ENCODE measurements at regions not wholly inside any gene's neighbourhood (a gene's known extent, or its start where the extent isn't known, plus 50 kb on each side); places are given as distances from the start of the nearest gene placed in this dataset.

DNA sequence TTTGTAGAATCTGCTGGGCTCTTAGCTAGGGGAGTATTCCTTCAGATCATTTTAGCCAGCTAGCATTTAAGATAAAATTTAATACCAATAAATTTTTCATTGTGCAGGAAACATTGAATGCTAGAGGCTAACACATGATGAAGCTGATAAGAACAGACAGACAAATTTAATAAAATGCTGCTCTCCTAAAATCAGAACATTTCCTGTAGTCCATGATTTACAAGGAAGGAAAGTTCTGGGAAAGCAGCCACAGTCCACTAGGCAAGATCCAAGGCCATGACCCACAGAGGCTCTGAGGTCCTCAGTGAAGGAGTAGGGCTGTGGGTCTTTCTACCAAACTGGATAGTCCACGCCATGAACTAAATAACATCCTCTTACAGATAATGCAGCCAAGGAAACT, 253.0 kb downstream of the ICE1 start:
- Mint-ChIP-seq H3K4me1 (peaks cover 0 to 1% (median 0%) of the 10 kb centered on the region in 7 donors), H3K27ac (no peak overlapping the region), H3K27me3 (peaks cover 0 to 28% (median 8%) of the 10 kb centered on the region in 5 donors), H3K36me3 (no peaks in the 10 kb centered on the region), H3K4me3 (no peak overlapping the region), H3K9me3 (peaks cover 0 to 11% (median 4%) of the 10 kb centered on the region in 11 donors)
- intact Hi-C loops (cut with micrococcal nuclease) = no loop called here
- ATAC-seq (no peak), DNase-seq (no peak)
- Histone ChIP-seq H3K36me3 (ENCODE audit: control insufficient read depth in 2 of 3, insufficient read depth in 3 of 3, low read length in 3 of 3) (no peaks in the 10 kb centered on the region), H3K4me3 (ENCODE audit: low read length) (no peak overlapping the region), H3K27ac (ENCODE audit: low read depth, low read length) (no peak overlapping the region), H3K9me3 (ENCODE audit: control insufficient read depth in 2 of 3, low read length in 3 of 3) (no peaks in the 10 kb centered on the region), H3K4me1 (ENCODE audit: control insufficient read depth in 2 of 2, insufficient read depth in 2 of 2, low read length in 2 of 2) (no peaks in the 10 kb centered on the region), H3K27me3 (ENCODE audit: control insufficient read depth in 2 of 2, insufficient read depth in 2 of 2, low read length in 2 of 2) (no peaks in the 10 kb centered on the region)
- CTCF ChIA-PET = no interaction called here
- POLR2A ChIA-PET = no interaction called here

DNA sequence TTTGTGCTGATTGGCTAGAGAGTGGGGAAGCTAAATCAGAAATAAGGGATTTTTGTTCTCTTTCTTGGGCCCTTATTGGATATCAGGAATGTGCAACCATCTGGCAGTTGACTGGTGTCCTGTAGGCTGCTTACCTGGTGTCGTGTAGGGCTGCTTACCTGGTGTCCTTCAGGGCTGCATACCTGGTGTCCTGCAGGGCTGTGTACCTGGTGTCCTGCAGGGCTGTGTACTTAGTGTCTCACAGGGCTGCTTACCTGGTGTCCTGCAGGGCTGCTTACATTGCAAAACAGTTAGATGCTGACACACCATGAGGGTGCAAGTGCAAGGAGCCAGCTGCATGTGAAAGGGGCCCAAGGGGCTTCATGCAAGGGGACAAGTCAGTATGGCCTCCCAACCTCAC, 249.3 kb downstream of the ICE1 start:
- no peak overlapping the region for H3K27ac ChIP-seq (ENCODE audit: low read depth, low read length)
- Mint-ChIP-seq H3K36me3 (no peaks in the 10 kb centered on the region), H3K27me3 (peaks cover 0 to 15% (median 3%) of the 10 kb centered on the region in 5 donors), H3K9me3 (peaks cover 0 to 4% (median 0%) of the 10 kb centered on the region in 11 donors), H3K27ac (no peak overlapping the region), H3K4me1 (no peaks in the 10 kb centered on the region), H3K4me3 (no peak overlapping the region)
- intact Hi-C loops (cut with micrococcal nuclease) = no loop called here
- no peak for DNase-seq
- no peaks in the 10 kb centered on the region for H3K27me3 ChIP-seq (ENCODE audit: control insufficient read depth in 2 of 2, insufficient read depth in 2 of 2, low read length in 2 of 2)
- ChIA-PET POLR2A (no interaction called here), CTCF (no interaction called here)
- no peak for ATAC-seq
- H3K36me3 ChIP-seq (ENCODE audit: control insufficient read depth in 2 of 3, insufficient read depth in 3 of 3, low read length in 3 of 3) = no peaks in the 10 kb centered on the region
- H3K4me3 ChIP-seq (ENCODE audit: low read length) = no peak overlapping the region
- no peaks in the 10 kb centered on the region for H3K9me3 ChIP-seq (ENCODE audit: control insufficient read depth in 2 of 3, low read length in 3 of 3)
- no peaks in the 10 kb centered on the region for H3K4me1 ChIP-seq (ENCODE audit: control insufficient read depth in 2 of 2, insufficient read depth in 2 of 2, low read length in 2 of 2)

DNA sequence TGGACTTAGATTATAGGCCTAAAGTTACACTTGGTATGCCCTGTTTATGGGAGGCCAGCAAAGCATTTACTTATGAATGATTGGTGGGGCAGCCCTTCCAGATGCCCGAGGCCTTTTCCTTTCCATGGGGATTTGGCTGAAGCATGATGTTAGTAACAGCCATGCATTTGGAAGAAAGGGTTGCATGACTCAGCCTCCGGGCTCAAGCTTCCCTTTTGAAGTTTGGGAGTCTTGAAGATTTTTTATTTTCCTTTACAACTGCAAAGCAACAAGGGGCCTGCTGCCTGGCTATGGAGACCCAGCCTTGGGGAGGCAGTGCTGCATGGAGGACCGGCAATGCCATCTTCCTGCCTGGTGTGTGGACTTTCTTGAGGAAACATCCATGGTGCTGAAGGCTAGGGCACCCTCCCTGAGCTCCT, 244.7 kb downstream of the ICE1 start:
- ChIA-PET CTCF (no interaction called here), POLR2A (no interaction called here)
- Mint-ChIP-seq H3K4me3 (no peak overlapping the region), H3K9me3 (peaks cover 0 to 2% (median 0%) of the 10 kb centered on the region in 11 donors), H3K27ac (no peak overlapping the region), H3K4me1 (no peaks in the 10 kb centered on the region), H3K36me3 (no peaks in the 10 kb centered on the region), H3K27me3 (peaks cover 0 to 32% (median 10%) of the 10 kb centered on the region in 5 donors)
- ATAC-seq = no peak
- Histone ChIP-seq H3K4me1 (ENCODE audit: control insufficient read depth in 2 of 2, insufficient read depth in 2 of 2, low read length in 2 of 2) (no peaks in the 10 kb centered on the region), H3K27me3 (ENCODE audit: control insufficient read depth in 2 of 2, insufficient read depth in 2 of 2, low read length in 2 of 2) (no peaks in the 10 kb centered on the region), H3K27ac (ENCODE audit: low read depth, low read length) (no peak overlapping the region), H3K36me3 (ENCODE audit: control insufficient read depth in 2 of 3, insufficient read depth in 3 of 3, low read length in 3 of 3) (no peaks in the 10 kb centered on the region), H3K4me3 (ENCODE audit: low read length) (no peak overlapping the region), H3K9me3 (ENCODE audit: control insufficient read depth in 2 of 3, low read length in 3 of 3) (no peaks in the 10 kb centered on the region)
- DNase-seq = no peak
- intact Hi-C loops (cut with micrococcal nuclease) = no loop called here

DNA sequence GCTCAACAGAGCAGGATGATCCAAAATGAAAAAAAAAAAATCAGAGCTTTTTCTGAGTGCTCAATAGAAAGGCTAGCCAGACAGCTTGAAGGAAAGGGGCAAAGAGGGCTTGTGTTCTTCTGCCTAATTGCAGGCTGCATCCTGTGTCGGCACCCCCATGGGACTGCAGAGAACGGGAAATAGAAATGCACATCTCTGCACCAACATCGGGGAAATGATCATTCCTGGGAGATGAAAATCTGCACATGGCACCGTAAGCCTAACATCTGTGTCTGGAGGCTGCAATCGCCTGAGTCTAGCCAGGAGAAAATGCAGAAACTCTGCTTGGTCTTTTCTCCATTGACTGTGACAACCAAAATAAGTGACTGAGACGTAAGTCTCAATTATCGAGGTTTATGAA, 243.9 kb downstream of the ICE1 start:
- Histone ChIP-seq H3K4me3 (ENCODE audit: low read length) (no peak overlapping the region), H3K36me3 (ENCODE audit: control insufficient read depth in 2 of 3, insufficient read depth in 3 of 3, low read length in 3 of 3) (no peaks in the 10 kb centered on the region), H3K9me3 (ENCODE audit: control insufficient read depth in 2 of 3, low read length in 3 of 3) (no peaks in the 10 kb centered on the region), H3K27me3 (ENCODE audit: control insufficient read depth in 2 of 2, insufficient read depth in 2 of 2, low read length in 2 of 2) (no peaks in the 10 kb centered on the region), H3K27ac (ENCODE audit: low read depth, low read length) (no peak overlapping the region), H3K4me1 (ENCODE audit: control insufficient read depth in 2 of 2, insufficient read depth in 2 of 2, low read length in 2 of 2) (no peaks in the 10 kb centered on the region)
- ATAC-seq = no peak
- Mint-ChIP-seq H3K4me3 (no peak overlapping the region), H3K36me3 (no peaks in the 10 kb centered on the region), H3K27me3 (peaks cover 0 to 39% (median 15%) of the 10 kb centered on the region in 5 donors), H3K9me3 (peaks cover 0 to 2% (median 0%) of the 10 kb centered on the region in 11 donors), H3K4me1 (no peaks in the 10 kb centered on the region), H3K27ac (no peak overlapping the region)
- intact Hi-C loops (cut with micrococcal nuclease) = no loop called here
- ChIA-PET POLR2A (no interaction called here), CTCF (interaction anchor here (0.7 kb wide), 1 partner anchor 1144 kb away, joined by 3 read pairs; no protein-coding TSS in a partner anchor)
- DNase-seq = no peak

DNA sequence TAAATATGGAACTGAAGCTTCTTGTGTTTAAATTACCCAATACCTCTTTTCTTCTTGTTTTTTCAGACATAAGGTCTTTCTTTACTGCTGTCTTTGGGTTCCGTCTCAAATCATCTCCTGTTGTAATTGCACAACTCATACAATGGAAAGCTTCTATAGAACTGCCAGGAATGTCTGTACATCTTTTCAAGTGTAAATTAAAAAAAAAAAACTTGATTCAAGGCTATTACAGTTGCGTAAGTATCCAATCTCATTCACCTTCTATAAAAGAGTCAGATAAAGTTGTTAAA, 243.5 kb downstream of the ICE1 start:
- Histone ChIP-seq H3K27me3 (ENCODE audit: control insufficient read depth in 2 of 2, insufficient read depth in 2 of 2, low read length in 2 of 2) (no peaks in the 10 kb centered on the region), H3K27ac (ENCODE audit: low read depth, low read length) (no peak overlapping the region), H3K36me3 (ENCODE audit: control insufficient read depth in 2 of 3, insufficient read depth in 3 of 3, low read length in 3 of 3) (no peaks in the 10 kb centered on the region), H3K4me3 (ENCODE audit: low read length) (no peak overlapping the region), H3K4me1 (ENCODE audit: control insufficient read depth in 2 of 2, insufficient read depth in 2 of 2, low read length in 2 of 2) (no peaks in the 10 kb centered on the region), H3K9me3 (ENCODE audit: control insufficient read depth in 2 of 3, low read length in 3 of 3) (no peaks in the 10 kb centered on the region)
- Mint-ChIP-seq H3K9me3 (peaks cover 0 to 2% (median 0%) of the 10 kb centered on the region in 11 donors), H3K4me1 (no peaks in the 10 kb centered on the region), H3K4me3 (no peak overlapping the region), H3K36me3 (no peaks in the 10 kb centered on the region), H3K27ac (no peak overlapping the region), H3K27me3 (peaks cover 0 to 42% (median 15%) of the 10 kb centered on the region in 5 donors)
- ATAC-seq (no peak), DNase-seq (no peak)
- CTCF ChIA-PET = interaction anchor here (0.7 kb wide), 1 partner anchor 1144 kb away, joined by 3 read pairs; no protein-coding TSS in a partner anchor
- intact Hi-C loops (cut with micrococcal nuclease) = no loop called here
- POLR2A ChIA-PET = no interaction called here

DNA sequence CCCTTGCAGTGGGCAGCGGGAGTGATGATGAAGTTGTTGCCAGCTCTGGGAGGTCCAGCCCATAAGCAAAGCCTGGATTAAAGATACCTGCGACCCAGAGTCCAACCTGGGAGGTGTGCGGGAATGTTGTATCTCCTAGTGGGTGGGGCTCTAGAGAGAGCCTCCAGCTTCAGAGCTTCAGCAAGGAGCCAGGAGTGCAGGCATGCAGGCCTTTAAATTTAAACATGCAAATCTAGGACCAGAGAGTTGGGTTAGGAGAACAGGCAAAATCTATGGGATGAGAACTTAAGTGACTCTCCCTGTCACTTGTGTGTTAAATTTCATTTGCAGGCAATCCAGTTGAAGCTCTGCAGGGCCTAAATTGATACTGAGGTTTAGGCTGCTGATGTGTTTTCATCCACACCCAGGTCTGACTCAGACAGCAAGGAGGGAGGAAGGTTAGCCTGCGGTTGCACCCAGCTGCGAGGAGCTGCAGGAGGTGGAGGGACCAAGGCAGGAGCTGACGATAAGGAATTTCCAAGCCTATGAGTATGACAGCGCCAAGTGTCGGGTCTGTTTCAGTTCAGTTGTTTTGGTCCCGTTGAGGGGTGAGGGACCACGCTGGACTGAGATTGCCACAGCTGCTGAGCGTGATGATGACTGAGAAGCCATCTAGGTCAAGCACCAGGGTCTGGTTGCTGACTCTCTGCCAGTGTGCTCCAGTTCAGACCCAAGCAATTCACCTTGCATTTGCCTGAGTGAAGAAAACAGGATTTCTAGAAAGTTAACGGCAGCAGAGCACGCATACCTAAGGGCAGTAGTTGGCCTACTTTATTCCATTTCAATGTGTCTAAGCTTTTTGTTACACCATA, 243.0 kb downstream of the ICE1 start:
- Mint-ChIP-seq H3K4me3 (no peak overlapping the region), H3K4me1 (no peaks in the 10 kb centered on the region), H3K27ac (no peak overlapping the region), H3K27me3 (peaks cover 0 to 43% (median 15%) of the 10 kb centered on the region in 5 donors), H3K36me3 (no peaks in the 10 kb centered on the region), H3K9me3 (peaks cover 0 to 2% (median 0%) of the 10 kb centered on the region in 11 donors)
- no peak overlapping the region for H3K4me3 ChIP-seq (ENCODE audit: low read length)
- ChIA-PET POLR2A (no interaction called here), CTCF (no interaction called here)
- no peaks in the 10 kb centered on the region for H3K36me3 ChIP-seq (ENCODE audit: control insufficient read depth in 2 of 3, insufficient read depth in 3 of 3, low read length in 3 of 3)
- no peaks in the 10 kb centered on the region for H3K27me3 ChIP-seq (ENCODE audit: control insufficient read depth in 2 of 2, insufficient read depth in 2 of 2, low read length in 2 of 2)
- ATAC-seq = no peak
- no peaks in the 10 kb centered on the region for H3K9me3 ChIP-seq (ENCODE audit: control insufficient read depth in 2 of 3, low read length in 3 of 3)
- H3K4me1 ChIP-seq (ENCODE audit: control insufficient read depth in 2 of 2, insufficient read depth in 2 of 2, low read length in 2 of 2) = no peaks in the 10 kb centered on the region
- DNase-seq = no peak
- H3K27ac ChIP-seq (ENCODE audit: low read depth, low read length) = no peak overlapping the region
- intact Hi-C loops (cut with micrococcal nuclease) = no loop called here

DNA sequence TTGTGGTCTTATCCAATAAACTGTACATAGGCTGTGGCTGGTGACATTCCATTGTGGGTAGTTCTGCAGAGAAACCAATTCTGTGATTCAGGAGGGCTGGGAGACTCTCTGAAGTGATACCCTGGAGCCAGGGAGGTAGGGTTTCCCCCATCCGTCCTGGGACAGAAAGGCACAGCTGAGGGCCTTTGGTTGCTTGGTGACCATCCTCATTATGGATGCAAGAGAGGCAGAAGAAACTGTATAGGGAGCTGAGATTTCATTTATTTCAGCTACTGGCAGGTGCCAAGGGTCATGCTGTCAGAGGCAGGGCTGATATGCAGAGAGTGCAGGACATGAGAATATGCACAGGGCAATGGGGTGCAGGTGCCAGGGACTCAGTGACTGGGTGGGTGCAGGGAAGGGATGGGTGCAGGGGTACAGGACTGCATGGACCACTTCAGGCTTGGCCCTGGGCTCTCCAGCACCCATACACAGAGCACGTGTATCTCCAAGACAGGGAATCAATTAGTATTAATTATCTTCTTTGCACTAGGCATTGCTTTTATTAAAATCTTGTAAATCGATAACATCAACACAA, 236.5 kb downstream of the ICE1 start:
- no peaks in the 10 kb centered on the region for H3K4me1 ChIP-seq (ENCODE audit: control insufficient read depth in 2 of 2, insufficient read depth in 2 of 2, low read length in 2 of 2)
- intact Hi-C loops (cut with micrococcal nuclease) = no loop called here

More for the DNA sequence above, 236.5 kb downstream of the ICE1 start:
- no peaks in the 10 kb centered on the region for H3K9me3 ChIP-seq (ENCODE audit: control insufficient read depth in 2 of 3, low read length in 3 of 3)
- DNase-seq = no peak
- H3K4me1 Mint-ChIP-seq = no peaks in the 10 kb centered on the region
- no peak for ATAC-seq
- no peak overlapping the region for H3K27ac ChIP-seq (ENCODE audit: low read depth, low read length)
- peaks cover 2 to 52% (median 23%) of the 10 kb centered on the region in 5 donors for H3K27me3 Mint-ChIP-seq
- H3K9me3 Mint-ChIP-seq = peaks cover 0 to 4% (median 0%) of the 10 kb centered on the region in 11 donors
- no peak overlapping the region for H3K27ac Mint-ChIP-seq
- ChIA-PET POLR2A (no interaction called here), CTCF (no interaction called here)
- no peak overlapping the region for H3K4me3 Mint-ChIP-seq
- no peaks in the 10 kb centered on the region for H3K27me3 ChIP-seq (ENCODE audit: control insufficient read depth in 2 of 2, insufficient read depth in 2 of 2, low read length in 2 of 2)
- no peaks in the 10 kb centered on the region for H3K36me3 Mint-ChIP-seq
- no peak overlapping the region for H3K4me3 ChIP-seq (ENCODE audit: low read length)
- no peaks in the 10 kb centered on the region for H3K36me3 ChIP-seq (ENCODE audit: control insufficient read depth in 2 of 3, insufficient read depth in 3 of 3, low read length in 3 of 3)

Data from naive thymus-derived CD4-positive, alpha-beta T cell (primary cell).